ELF-1 (cell line): ENCODE measurements at regions not wholly inside any gene's neighbourhood (a gene's known extent, or its start where the extent isn't known, plus 50 kb on each side); places are given as distances from the start of the nearest gene placed in this dataset.
"Not testable (repeated sequence)": the region's sequence is repeated elsewhere in the genome, so short reads cannot be mapped to it uniquely, and the experiment has no call there.

Source experiments
- DNase-seq: peaks from one replicate; pipeline ENCODE4 v3.0.0-alpha.2; 2016; ENCODE audit warnings: low read depth, low spot score

DNA sequence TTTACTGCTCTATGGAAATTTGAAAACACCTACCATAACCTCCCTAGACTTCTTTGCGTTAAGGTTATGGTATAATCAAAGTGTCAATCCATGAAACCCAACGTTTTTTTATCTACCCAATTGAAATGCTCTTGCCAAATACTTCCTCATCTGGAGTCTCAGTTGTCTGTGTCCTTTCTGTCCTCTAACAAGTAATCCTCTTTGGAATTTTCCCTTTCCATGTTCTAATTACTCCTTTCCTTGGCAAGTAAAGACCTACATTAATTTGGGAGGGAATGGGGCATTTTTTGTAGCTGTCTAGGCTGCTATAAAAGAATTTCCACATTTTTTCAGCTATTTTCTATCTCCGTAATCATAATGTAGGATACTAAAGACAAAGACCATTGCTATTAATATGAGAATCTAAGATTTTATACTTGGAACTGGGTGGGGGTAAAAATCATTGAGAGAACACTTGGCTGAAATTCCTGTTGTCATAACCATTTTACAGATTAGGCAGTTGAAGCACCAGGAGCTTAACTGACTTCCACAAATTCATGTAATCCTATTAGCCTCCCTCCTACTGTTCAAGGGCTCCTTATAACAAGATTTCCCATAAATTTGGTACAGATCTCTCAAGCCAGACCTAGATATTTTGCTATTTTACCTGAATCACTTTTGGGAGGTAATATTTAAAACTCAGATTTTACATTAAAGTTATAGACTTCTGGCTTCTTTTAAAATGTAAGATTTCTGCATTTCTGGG is 1307.6 kb downstream of the XPNPEP1 start:
- no peak for DNase-seq

DNA sequence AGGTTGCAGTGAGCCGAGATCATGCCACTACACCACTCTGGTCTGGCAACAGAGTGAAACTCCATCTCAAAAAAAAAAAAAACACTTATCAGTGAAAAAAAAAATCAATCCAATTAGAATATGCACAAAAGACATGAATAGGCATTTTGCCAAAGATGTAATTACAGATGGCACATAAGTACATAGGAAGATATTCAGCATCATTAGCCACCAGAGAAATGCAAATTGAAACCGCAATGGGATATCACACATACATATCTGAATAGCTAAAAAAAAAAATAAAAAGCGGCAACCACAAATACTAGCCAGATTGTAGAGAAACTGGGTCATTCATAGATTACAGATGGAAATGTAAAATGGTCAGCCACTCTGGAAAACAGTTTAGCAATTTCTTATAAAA is 1310.8 kb downstream of the XPNPEP1 start:
- DNase-seq, result no peak

GRCh38 chr10:108608860-108609259 is 1314.5 kb downstream of the XPNPEP1 start:
- no peak for DNase-seq

GRCh38 chr10:108601851-108602250 is 1321.5 kb downstream of the XPNPEP1 start:
- DNase-seq, result no peak

GRCh38 chr10:108600511-108600910 is 1322.8 kb downstream of the XPNPEP1 start:
- not testable (repeated sequence) for DNase-seq

DNA sequence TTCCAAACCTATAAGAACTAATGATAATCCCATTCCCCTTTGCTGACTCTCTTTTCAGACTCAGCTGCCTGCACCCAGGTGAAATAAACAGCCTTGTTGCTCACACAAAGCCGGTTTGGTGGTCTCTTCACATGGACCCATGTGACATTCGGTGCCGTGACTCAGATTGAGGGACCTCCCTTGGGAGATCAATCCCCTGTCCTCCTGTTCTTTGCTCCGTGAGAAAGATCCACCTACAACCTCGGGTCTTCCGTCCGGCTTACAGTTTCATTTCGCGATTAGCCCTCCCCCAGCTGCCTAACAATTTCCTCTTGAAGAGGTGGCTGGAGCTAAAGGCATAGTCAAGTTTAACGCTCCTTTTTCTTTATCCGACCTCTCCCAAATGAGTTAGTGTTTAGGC is 1324.0 kb downstream of the XPNPEP1 start:
- DNase-seq, result not testable (repeated sequence)

- peak; percentile 6 for DNase-seq
Measured at GRCh38 chr10:108598831-108599230, 1324.5 kb downstream of the XPNPEP1 start.

DNA sequence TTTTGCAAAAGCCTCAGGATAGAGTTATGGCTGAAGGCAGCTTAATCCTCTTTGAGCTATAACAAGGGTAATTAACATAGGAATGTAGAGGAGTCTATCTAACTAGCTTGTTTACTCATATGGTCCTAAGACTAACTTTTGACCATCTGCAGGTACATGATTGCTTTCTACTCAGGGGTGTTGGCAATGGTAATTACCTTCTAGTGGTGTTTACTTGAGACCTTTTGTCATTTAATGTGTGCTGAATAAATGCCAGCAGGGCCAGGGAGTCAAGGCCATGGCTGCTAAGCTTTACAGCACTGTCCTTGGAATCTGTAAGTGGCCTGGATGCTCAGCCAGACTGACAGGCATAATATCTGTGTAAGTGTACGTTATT is 1325.0 kb downstream of the XPNPEP1 start:
- DNase-seq, result peak; percentile 34

GRCh38 chr10:108597657-108598319 is 1325.5 kb downstream of the XPNPEP1 start:
- no peak for DNase-seq

DNA sequence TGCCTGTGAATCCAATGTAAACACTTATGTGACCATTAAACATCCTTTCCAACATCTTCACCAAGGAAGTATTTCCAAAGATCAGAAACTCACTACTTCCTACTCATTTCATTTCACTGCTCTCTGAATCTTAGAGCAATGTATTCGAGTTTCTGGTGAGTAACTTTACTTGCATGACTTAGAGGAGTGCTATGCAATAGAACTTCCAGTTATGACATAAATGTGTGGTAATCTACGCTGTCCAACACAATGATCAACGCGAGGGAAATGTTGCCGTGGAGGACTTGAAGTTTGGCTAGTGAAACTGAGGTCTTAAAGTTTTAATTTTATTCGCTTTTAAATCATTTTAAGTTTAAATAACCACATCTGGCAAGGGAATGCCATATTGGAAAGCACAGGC is 1326.3 kb downstream of the XPNPEP1 start:
- no peak for DNase-seq

GRCh38 chr10:108592956-108593355 is 1330.4 kb downstream of the XPNPEP1 start:
- no peak for DNase-seq

DNA sequence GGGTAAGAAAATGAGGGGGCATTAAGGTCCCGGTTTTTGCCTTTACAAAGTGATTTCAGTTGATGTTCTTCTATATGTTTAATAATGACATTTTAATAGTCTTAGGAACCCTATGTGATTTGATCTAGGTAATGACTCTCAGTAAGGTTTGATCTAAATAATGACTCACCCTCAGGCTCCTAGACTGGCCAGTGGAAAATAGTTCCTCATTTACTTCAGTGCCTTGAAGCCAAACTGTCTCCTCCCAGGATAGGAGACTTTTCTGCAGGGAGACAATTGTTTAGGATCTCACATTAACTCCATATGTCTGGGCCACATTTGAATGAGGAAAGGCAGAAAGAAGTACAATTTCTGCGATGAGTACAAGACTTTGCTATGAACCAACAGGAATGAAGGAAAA is 1331.9 kb downstream of the XPNPEP1 start:
- DNase-seq, result no peak

DNA sequence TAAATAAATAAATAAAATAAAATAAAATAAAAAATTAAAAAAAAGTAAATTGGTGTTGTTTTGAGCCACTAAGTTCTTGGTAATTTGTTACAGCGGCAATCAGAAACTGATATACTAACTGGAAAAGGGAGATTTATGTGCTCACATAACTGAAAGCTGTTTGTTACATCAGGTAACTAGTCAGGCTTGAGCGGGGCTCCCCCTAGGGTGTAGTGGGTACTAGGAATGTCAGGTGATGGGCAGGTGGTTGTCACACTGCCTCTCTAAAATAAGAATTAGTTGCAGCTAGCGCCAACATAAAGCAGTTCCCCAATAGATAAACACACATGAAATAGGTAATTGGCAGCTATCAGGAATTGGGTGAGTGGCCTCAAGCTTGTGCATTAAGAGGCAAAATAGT is 1336.9 kb downstream of the XPNPEP1 start:
- DNase-seq, result no peak

GRCh38 chr10:108583877-108584276 is 1339.4 kb downstream of the XPNPEP1 start:
- DNase-seq, result no peak

GRCh38 chr10:108582888-108583287 is 1340.4 kb downstream of the XPNPEP1 start:
- DNase-seq, result no peak

GRCh38 chr10:108582387-108582786 is 1340.9 kb downstream of the XPNPEP1 start:
- no peak for DNase-seq

DNA sequence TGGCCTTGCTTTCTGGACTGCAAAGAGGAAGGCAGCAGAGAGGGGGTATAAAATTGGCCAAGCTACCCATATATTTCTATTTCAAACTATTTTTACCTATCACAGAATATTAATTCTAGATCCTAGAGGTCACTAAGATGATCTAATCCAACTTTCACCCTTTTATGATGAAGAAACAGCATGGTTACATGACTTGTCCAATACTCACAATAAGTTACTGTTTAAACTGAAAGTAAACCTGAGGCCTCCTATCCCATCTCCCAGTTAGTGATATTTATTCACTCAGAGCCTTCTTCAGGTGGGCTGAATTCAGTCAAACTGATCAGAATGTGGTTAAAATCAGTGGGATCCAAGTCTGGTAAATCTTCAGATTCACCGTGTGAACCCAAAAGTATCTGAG is 1345.1 kb downstream of the XPNPEP1 start:
- DNase-seq, result no peak

GRCh38 chr10:108574233-108574632 is 1349.1 kb downstream of the XPNPEP1 start:
- DNase-seq, result no peak

DNA sequence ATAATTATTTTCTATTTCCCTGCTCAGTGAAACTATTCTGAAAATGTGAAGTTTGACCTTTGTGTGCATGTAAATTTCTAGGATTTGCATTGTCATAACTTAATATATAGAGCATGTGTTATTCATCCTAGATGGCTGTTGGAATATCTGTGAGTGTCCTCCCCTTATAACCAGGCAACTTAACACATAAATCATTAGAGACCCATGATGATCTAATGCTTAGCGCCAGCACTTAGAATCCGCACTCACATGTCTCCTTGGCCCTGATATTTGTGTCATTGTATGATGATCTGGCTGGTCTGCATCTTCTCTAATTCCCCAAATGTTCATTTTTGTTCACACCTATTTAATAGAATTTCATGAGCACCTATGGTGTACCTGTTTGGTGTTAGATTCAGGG is 1354.5 kb downstream of the XPNPEP1 start:
- DNase-seq, result no peak

GRCh38 chr10:108567899-108568752 is 1355.2 kb downstream of the XPNPEP1 start:
- DNase-seq, result no peak

GRCh38 chr10:108566316-108567107 is 1356.8 kb downstream of the XPNPEP1 start:
- no peak for DNase-seq

DNA sequence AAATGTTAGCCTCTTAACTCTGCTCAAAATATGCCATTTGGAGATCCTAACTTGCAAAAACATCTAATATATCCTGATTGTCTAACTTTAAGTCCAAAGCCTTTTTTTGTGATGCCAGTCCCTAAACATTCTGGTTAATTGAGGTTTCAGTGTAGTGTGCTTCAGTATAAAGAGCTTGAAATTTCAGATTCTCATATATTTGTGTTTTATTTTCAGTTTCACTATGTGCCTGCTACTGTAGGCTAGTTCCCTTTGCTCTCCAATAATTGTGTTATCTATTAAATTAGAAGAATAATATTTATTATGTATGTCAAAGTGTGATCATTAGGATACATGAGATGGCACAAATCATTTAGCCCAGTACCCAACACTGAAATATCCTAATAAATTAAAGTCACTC is 1361.2 kb downstream of the XPNPEP1 start:
- DNase-seq, result no peak
